ENCODE measurements at regions not wholly inside any gene's neighbourhood (a gene's known extent, or its start where the extent isn't known, plus 50 kb on each side); places are given as distances from the start of the nearest gene placed in this dataset.

DNA sequence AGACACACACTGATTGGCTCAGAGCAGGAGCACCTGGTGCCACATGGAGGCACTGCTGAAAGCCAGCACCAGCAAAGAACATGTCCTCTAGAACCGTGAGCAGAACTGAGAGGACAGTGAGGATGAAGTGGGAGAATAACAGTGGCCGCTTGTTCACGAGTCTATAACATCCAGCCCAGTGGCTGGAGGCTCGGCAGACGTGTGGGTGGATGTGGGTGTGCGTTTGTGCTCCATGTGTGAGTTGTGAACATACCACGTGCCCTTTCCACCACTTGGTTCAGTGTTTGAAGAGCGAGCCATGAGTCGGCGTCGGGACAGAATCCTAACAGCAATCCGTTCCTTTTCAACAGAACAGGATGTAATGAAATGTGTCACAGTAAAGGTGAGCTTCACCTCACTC is 113.0 kb downstream of the SOX1 start:
- RAD21 ChIA-PET (ENCODE audit: low non-redundant PET in 1 of 2, low total read pairs in 2 of 2, uncharacterized antibody in 2 of 2, unreplicated experiment in 2 of 2) = no interaction called here
- Histone ChIP-seq H2AFZ (ENCODE audit: low read depth, low read length, poor library complexity, severe bottlenecking) (no peak overlapping the region), H3K9me3 (ENCODE audit: control insufficient read depth in 1 of 2, insufficient read depth in 1 of 2, low read depth in 1 of 2, low read length in 2 of 2) (no peaks in the 10 kb centered on the region), H3K9ac (ENCODE audit: low read length) (no peak overlapping the region), H3K79me2 (ENCODE audit: insufficient read depth, low read length) (no peaks in the 10 kb centered on the region), H3K4me2 (ENCODE audit: low read length) (no peak overlapping the region), H3K27ac (ENCODE audit: low read depth, low read length) (no peak overlapping the region), H3K4me1 (ENCODE audit: control insufficient read depth in 1 of 2, insufficient read depth in 2 of 2, low read length in 2 of 2) (no peaks in the 10 kb centered on the region), H3K4me3 (replicated peaks in 1 of 2; ENCODE audit: low read depth in 1 of 2, low read length in 2 of 2) (no peak overlapping the region), H3K27me3 (ENCODE audit: insufficient read depth, low read length) (peaks cover 29% of the 10 kb centered on the region), H4K20me1 (ENCODE audit: insufficient read depth) (no peaks in the 10 kb centered on the region), H3K36me3 (ENCODE audit: control insufficient read depth in 1 of 2, insufficient read depth in 2 of 2, low read length in 2 of 2) (no peaks in the 10 kb centered on the region), H3K9me2 (ENCODE audit: insufficient read depth) (no peaks in the 10 kb centered on the region)
- CTCF ChIA-PET = no interaction called here
- intact Hi-C loops (cut with micrococcal nuclease) = no loop called here
- no TSS peak for BruUV-seq (replicated peaks)
- no peak for TF ChIP-seq SP1 (IDR thresholded peaks at IDR 0.05; ENCODE audit: low read depth)
- TF ChIP-seq, protein P1, sequence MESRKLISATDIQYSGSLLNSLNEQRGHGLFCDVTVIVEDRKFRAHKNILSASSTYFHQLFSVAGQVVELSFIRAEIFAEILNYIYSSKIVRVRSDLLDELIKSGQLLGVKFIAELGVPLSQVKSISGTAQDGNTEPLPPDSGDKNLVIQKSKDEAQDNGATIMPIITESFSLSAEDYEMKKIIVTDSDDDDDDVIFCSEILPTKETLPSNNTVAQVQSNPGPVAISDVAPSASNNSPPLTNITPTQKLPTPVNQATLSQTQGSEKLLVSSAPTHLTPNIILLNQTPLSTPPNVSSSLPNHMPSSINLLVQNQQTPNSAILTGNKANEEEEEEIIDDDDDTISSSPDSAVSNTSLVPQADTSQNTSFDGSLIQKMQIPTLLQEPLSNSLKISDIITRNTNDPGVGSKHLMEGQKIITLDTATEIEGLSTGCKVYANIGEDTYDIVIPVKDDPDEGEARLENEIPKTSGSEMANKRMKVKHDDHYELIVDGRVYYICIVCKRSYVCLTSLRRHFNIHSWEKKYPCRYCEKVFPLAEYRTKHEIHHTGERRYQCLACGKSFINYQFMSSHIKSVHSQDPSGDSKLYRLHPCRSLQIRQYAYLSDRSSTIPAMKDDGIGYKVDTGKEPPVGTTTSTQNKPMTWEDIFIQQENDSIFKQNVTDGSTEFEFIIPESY (IDR thresholded peaks at IDR 0.05; ENCODE audit: extremely low read depth, insufficient replicate concordance, low read length) = no peak
- TF ChIP-seq EZH2phosphoT487 (IDR thresholded peaks at IDR 0.05; ENCODE audit: borderline replicate concordance) = no peak
- no peak for TF ChIP-seq ELF1 (IDR thresholded peaks at IDR 0.05; ENCODE audit: borderline replicate concordance, low read depth)
- TF ChIP-seq, protein P2, sequence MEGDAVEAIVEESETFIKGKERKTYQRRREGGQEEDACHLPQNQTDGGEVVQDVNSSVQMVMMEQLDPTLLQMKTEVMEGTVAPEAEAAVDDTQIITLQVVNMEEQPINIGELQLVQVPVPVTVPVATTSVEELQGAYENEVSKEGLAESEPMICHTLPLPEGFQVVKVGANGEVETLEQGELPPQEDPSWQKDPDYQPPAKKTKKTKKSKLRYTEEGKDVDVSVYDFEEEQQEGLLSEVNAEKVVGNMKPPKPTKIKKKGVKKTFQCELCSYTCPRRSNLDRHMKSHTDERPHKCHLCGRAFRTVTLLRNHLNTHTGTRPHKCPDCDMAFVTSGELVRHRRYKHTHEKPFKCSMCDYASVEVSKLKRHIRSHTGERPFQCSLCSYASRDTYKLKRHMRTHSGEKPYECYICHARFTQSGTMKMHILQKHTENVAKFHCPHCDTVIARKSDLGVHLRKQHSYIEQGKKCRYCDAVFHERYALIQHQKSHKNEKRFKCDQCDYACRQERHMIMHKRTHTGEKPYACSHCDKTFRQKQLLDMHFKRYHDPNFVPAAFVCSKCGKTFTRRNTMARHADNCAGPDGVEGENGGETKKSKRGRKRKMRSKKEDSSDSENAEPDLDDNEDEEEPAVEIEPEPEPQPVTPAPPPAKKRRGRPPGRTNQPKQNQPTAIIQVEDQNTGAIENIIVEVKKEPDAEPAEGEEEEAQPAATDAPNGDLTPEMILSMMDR (IDR thresholded peaks at IDR 0.05 in 2 of 3, conservative IDR thresholded peaks at IDR 0.05 in 1 of 3; ENCODE audit: borderline replicate concordance in 1 of 3, insufficient read depth in 1 of 3, low read depth in 2 of 3, low read length in 2 of 3) = no peak
- no peak for TF ChIP-seq ZFX (IDR thresholded peaks at IDR 0.05)
- TF ChIP-seq FOSL1 (IDR thresholded peaks at IDR 0.05; ENCODE audit: low read depth) = no peak
- TF ChIP-seq JUND (IDR thresholded peaks at IDR 0.05) = no peak
- TF ChIP-seq, protein P3, sequence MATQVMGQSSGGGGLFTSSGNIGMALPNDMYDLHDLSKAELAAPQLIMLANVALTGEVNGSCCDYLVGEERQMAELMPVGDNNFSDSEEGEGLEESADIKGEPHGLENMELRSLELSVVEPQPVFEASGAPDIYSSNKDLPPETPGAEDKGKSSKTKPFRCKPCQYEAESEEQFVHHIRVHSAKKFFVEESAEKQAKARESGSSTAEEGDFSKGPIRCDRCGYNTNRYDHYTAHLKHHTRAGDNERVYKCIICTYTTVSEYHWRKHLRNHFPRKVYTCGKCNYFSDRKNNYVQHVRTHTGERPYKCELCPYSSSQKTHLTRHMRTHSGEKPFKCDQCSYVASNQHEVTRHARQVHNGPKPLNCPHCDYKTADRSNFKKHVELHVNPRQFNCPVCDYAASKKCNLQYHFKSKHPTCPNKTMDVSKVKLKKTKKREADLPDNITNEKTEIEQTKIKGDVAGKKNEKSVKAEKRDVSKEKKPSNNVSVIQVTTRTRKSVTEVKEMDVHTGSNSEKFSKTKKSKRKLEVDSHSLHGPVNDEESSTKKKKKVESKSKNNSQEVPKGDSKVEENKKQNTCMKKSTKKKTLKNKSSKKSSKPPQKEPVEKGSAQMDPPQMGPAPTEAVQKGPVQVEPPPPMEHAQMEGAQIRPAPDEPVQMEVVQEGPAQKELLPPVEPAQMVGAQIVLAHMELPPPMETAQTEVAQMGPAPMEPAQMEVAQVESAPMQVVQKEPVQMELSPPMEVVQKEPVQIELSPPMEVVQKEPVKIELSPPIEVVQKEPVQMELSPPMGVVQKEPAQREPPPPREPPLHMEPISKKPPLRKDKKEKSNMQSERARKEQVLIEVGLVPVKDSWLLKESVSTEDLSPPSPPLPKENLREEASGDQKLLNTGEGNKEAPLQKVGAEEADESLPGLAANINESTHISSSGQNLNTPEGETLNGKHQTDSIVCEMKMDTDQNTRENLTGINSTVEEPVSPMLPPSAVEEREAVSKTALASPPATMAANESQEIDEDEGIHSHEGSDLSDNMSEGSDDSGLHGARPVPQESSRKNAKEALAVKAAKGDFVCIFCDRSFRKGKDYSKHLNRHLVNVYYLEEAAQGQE (IDR thresholded peaks at IDR 0.05; ENCODE audit: low read depth) = no peak
- TF ChIP-seq TCF7L2 (IDR thresholded peaks at IDR 0.05; ENCODE audit: borderline replicate concordance, extremely low read depth, insufficient read depth, insufficient read length) = no peak
- no peak for TF ChIP-seq EGR1 (IDR thresholded peaks at IDR 0.05; ENCODE audit: low read depth)
- no peak for TF ChIP-seq ZNF274 (IDR thresholded peaks at IDR 0.05; ENCODE audit: low read depth, low read length)
- TF ChIP-seq, protein P4, sequence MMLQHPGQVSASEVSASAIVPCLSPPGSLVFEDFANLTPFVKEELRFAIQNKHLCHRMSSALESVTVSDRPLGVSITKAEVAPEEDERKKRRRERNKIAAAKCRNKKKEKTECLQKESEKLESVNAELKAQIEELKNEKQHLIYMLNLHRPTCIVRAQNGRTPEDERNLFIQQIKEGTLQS (IDR thresholded peaks at IDR 0.05) = no peak
- TF ChIP-seq, protein P5, sequence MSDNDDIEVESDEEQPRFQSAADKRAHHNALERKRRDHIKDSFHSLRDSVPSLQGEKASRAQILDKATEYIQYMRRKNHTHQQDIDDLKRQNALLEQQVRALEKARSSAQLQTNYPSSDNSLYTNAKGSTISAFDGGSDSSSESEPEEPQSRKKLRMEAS (IDR thresholded peaks at IDR 0.05) = no peak
- DNase-seq (ENCODE audit: low read depth, low spot score) (no peak), ATAC-seq (no peak)
- POLR2A ChIA-PET = no interaction called here
